CD4-positive, alpha-beta T cell (primary cell): ENCODE measurements at regions not wholly inside any gene's neighbourhood (a gene's known extent, or its start where the extent isn't known, plus 50 kb on each side); places are given as distances from the start of the nearest gene placed in this dataset.

ENCODE experiments used
- ATAC-seq: fragments of 200-7000 bp; cut with Tn5 transposase; one replicate; pipeline ENCODE4 v1.10.0; 2022; ENCODE audit warnings: mild to moderate bottlenecking; ENCODE audit not compliant: poor library complexity
- CTCF ChIA-PET: fragments of 350-600 bp; sonication (Branson Sonifier 250); formaldehyde crosslinking; loops from one replicate; lab custom pipeline; 2021; ENCODE audit warnings: antibody characterized with exemption, inconsistent platforms; lab: Charles Lee
- POLR2A ChIA-PET: fragments of 350-600 bp; sonication (Branson Sonifier 250); formaldehyde crosslinking; loops from one replicate; lab custom pipeline; 2021; ENCODE audit warnings: antibody characterized with exemption, inconsistent platforms; lab: Charles Lee
- DNase-seq, 14 experiments: peaks; one replicate each; pipeline ENCODE4 v3.0.0-alpha.2; 2013 to 2020; ENCODE audit warnings: mixed read lengths in 2 of 14
- H3K27ac ChIP-seq, 2 donors: one replicate each; pipeline versions ENCODE4 v1.5.1 to v1.7.0; 2013; ENCODE audit warnings: low read length in 2 of 2, low read depth in 1 of 2, mild to moderate bottlenecking in 1 of 2
- H3K27me3 ChIP-seq, 2 experiments: 1 replicate in 1 of 2; 2 replicates in 1 of 2; pipeline versions ENCODE4 v1.6.1 to v1.7.0; 2013; ENCODE audit warnings: low read length in 2 of 2, control low read depth in 1 of 2, mild to moderate bottlenecking in 1 of 2, moderate library complexity in 1 of 2; ENCODE audit not compliant: insufficient read depth in 2 of 2, control insufficient read depth in 1 of 2
- H3K36me3 ChIP-seq: one replicate; pipeline ENCODE4 v1.6.1; 2013; ENCODE audit warnings: low read length, control low read depth; ENCODE audit not compliant: insufficient read depth
- H3K4me1 ChIP-seq: one replicate; pipeline ENCODE4 v1.6.1; 2013; ENCODE audit warnings: low read length, control low read depth; ENCODE audit not compliant: insufficient read depth
- H3K4me3 ChIP-seq: one replicate; pipeline ENCODE4 v1.5.1; 2013; ENCODE audit warnings: mild to moderate bottlenecking, low read length, moderate library complexity
- H3K9me3 ChIP-seq, 2 experiments: 1 replicate in 1 of 2; 2 replicates in 1 of 2; pipeline versions ENCODE4 v1.6.1 to v1.7.0; 2013; ENCODE audit warnings: low read length in 2 of 2, mild to moderate bottlenecking in 2 of 2, control low read depth in 1 of 2, moderate library complexity in 1 of 2; ENCODE audit not compliant: control insufficient read depth in 1 of 2, insufficient read depth in 1 of 2
- H3K27ac Mint-ChIP-seq: one replicate; pipeline ENCODE4 v1.8.0; 2020; ENCODE audit warnings: mixed read lengths
- H3K27me3 Mint-ChIP-seq: one replicate; pipeline ENCODE4 v1.8.0; 2021; ENCODE audit warnings: mixed read lengths
- H3K36me3 Mint-ChIP-seq: one replicate; pipeline ENCODE4 v1.8.0; 2021; ENCODE audit warnings: low read depth, mixed read lengths
- H3K4me1 Mint-ChIP-seq: one replicate; pipeline ENCODE4 v1.8.0; 2021; ENCODE audit warnings: low read depth, mixed read lengths
- H3K4me3 Mint-ChIP-seq: one replicate; pipeline ENCODE4 v1.8.0; 2020; ENCODE audit warnings: mild to moderate bottlenecking, mixed read lengths
- H3K9me3 Mint-ChIP-seq: one replicate; pipeline ENCODE4 v1.8.0; 2020; ENCODE audit warnings: mixed read lengths
- intact Hi-C, 2 experiments: fragments of 100-400 bp; cut with DNase I in 1 of 2; cut with micrococcal nuclease in 1 of 2; formaldehyde crosslinking; loops; one replicate each; pipeline versions ENCODE4 v1.15.1 to v1.9.0; 2023 to 2025; cut with DNase I, micrococcal nuclease
- TF ChIP-seq, protein P1 (sequence below): fragments of 200-600 bp; IDR thresholded peaks from one replicate; pipeline ENCODE4 v1.8.0; 2022; ENCODE audit warnings: antibody characterized with exemption, mild to moderate bottlenecking

DNA sequence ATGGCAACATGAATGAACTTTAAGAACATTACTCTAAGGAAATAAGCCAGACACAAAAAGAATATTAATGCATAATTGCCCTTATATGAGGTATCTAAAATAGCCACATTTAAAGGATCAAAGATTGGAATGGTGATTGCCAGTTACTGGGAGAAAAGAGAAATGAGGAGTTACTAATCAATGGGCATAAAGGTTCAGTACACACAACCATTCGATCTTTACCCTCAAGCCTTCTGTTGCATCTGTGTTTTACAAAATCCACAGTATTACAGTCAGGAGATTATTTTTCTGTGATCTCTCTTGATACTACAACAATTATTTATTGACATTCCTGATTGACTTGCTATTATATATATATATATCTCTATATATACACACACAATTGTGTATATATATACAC lies 310.0 kb upstream of the SLITRK5 start:
- CTCF ChIA-PET: no interaction called here
- no peak for ATAC-seq

DNA sequence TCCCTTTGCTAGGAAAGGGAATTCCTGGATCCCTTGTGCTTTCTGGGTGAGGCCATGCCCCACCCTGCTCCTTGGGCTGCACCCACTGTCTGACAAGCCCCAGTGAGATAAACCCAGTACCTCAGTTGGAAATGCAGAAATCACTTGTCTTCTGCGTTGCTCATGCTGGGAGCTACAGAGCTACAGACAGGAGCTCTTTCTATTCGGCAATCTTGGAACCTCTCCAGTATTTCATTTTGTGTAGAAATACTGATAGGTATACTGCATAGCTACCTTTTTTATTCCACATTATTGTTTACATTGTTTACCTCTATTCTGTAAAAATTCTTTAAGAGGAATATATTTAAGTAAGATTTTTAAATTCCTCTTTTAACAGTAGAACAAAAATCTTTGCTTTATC lies 302.5 kb upstream of the SLITRK5 start:
- H3K27ac ChIP-seq: no peak overlapping the region
- Mint-ChIP-seq H3K4me3 (no peak overlapping the region), H3K9me3 (peaks cover 7% of the 10 kb centered on the region), H3K4me1 (no peaks in the 10 kb centered on the region), H3K27me3 (no peaks in the 10 kb centered on the region), H3K36me3 (no peaks in the 10 kb centered on the region), H3K27ac (no peak overlapping the region)
- no peak for DNase-seq
- H3K4me3 ChIP-seq: no peak overlapping the region
- POLR2A ChIA-PET: no interaction called here
- H3K4me1 ChIP-seq: no peaks in the 10 kb centered on the region
- no peak for ATAC-seq
- TF ChIP-seq, protein P1, sequence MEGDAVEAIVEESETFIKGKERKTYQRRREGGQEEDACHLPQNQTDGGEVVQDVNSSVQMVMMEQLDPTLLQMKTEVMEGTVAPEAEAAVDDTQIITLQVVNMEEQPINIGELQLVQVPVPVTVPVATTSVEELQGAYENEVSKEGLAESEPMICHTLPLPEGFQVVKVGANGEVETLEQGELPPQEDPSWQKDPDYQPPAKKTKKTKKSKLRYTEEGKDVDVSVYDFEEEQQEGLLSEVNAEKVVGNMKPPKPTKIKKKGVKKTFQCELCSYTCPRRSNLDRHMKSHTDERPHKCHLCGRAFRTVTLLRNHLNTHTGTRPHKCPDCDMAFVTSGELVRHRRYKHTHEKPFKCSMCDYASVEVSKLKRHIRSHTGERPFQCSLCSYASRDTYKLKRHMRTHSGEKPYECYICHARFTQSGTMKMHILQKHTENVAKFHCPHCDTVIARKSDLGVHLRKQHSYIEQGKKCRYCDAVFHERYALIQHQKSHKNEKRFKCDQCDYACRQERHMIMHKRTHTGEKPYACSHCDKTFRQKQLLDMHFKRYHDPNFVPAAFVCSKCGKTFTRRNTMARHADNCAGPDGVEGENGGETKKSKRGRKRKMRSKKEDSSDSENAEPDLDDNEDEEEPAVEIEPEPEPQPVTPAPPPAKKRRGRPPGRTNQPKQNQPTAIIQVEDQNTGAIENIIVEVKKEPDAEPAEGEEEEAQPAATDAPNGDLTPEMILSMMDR: no peak
- CTCF ChIA-PET: no interaction called here
- no peaks in the 10 kb centered on the region for H3K36me3 ChIP-seq
- peaks cover 3 to 7% of the 10 kb centered on the region in 2 experiments for H3K9me3 ChIP-seq
- intact Hi-C loops: no loop called here
- H3K27me3 ChIP-seq: no peaks in the 10 kb centered on the region

More for the DNA sequence above, 310.0 kb upstream of the SLITRK5 start:
- Mint-ChIP-seq H3K27me3 (no peaks in the 10 kb centered on the region), H3K4me1 (no peaks in the 10 kb centered on the region), H3K36me3 (no peaks in the 10 kb centered on the region), H3K9me3 (peaks cover 5% of the 10 kb centered on the region), H3K4me3 (no peak overlapping the region), H3K27ac (no peak overlapping the region)
- intact Hi-C loops: no loop called here
- no peaks in the 10 kb centered on the region for H3K27me3 ChIP-seq
- POLR2A ChIA-PET: no interaction called here
- TF ChIP-seq, protein P1: no peak
- H3K9me3 ChIP-seq: no peaks in the 10 kb centered on the region
- no peaks in the 10 kb centered on the region for H3K36me3 ChIP-seq
- H3K4me1 ChIP-seq: no peaks in the 10 kb centered on the region
- no peak for DNase-seq
- no peak overlapping the region for H3K27ac ChIP-seq
- H3K4me3 ChIP-seq: no peak overlapping the region

DNA sequence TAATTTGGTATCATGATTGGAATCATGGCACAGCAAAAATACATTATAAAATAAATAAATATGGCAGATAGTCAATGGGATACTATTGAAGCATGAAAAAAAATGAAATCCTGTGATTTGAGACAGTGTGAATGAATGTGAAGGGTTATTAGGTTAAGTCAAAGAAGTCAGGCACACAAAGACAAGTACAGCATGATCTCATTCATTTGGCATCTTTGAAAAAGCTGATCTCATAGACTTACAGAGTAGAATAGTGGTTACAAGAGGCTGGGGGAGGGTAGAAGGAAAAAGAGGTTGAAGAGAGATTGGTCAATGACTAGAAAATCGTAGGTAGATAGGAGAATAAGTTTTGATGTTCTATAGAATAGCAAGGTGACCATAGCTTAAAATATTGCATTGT lies 295.1 kb upstream of the SLITRK5 start:
- intact Hi-C loops: no loop called here
- peaks cover 0 to 16% of the 10 kb centered on the region in 2 experiments for H3K9me3 ChIP-seq
- Mint-ChIP-seq H3K9me3 (peaks cover 8% of the 10 kb centered on the region), H3K36me3 (no peaks in the 10 kb centered on the region), H3K27me3 (no peaks in the 10 kb centered on the region), H3K4me1 (no peaks in the 10 kb centered on the region), H3K27ac (no peak overlapping the region), H3K4me3 (no peak overlapping the region)
- no peaks in the 10 kb centered on the region for H3K27me3 ChIP-seq
- ATAC-seq (no peak), DNase-seq (no peak)
- no peaks in the 10 kb centered on the region for H3K4me1 ChIP-seq
- ChIA-PET POLR2A (no interaction called here), CTCF (no interaction called here)
- H3K4me3 ChIP-seq: no peak overlapping the region
- no peak overlapping the region for H3K27ac ChIP-seq
- no peaks in the 10 kb centered on the region for H3K36me3 ChIP-seq
- TF ChIP-seq, protein P1: no peak
